GM06990 (cell line): ENCODE measurements at regions not wholly inside any gene's neighbourhood (a gene's known extent, or its start where the extent isn't known, plus 50 kb on each side); places are given as distances from the start of the nearest gene placed in this dataset.

Source experiments
- DNase-seq: peaks from one replicate; pipeline ENCODE4 v3.0.0-alpha.2; 2011; ENCODE audit not compliant: insufficient read length; ENCODE audit errors: extremely low read depth
- H3K27me3 ChIP-seq: replicated peaks from 2 replicates; pipeline ENCODE4 v1.6.0; 2011; ENCODE audit warnings: low read length; ENCODE audit not compliant: control insufficient read depth, insufficient read depth
- H3K36me3 ChIP-seq: 2 replicates; pipeline ENCODE4 v1.5.1; 2011; ENCODE audit warnings: low read length; ENCODE audit not compliant: control insufficient read depth, insufficient read depth
- H3K4me3 ChIP-seq: replicated peaks from 2 replicates; pipeline ENCODE4 v1.5.1; 2011; ENCODE audit warnings: low read depth, mild to moderate bottlenecking, control low read depth, low read length
- TF ChIP-seq, protein P1 (sequence below): IDR thresholded peaks from 2 replicates; pipeline ENCODE4 v1.5.1; 2011; ENCODE audit warnings: low read length, control low read depth, mild to moderate bottlenecking, inconsistent platforms; ENCODE audit not compliant: insufficient read depth, poor library complexity, severe bottlenecking

DNA sequence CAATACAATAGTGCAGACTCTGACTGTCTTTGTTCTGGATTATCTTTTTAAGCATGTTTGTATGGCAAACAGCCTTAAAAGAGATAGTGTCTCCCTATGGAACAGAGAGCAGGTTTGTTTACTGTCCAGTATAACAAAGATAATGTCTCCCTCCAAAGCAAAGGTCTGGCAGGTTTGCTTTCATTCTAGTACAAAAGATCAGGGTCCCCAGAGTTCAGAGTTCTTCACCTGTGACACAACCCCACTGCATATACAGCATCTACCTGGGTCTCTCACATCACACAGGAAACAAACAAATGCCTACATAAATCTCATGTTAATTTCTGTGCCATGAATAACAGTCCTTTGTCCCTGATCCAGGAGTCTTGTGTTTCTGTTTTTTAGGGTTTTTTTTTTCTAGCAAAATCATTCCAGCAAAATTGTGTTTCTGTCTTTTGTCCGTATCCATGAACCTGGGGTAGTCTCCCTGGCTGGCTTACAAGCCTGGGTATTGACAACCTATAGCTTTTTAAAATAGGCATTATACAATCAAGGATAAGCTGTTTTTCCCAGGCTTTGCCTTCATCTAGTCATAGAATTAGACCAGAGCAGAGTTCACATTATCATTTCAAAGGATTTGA is 89.4 kb upstream of the PTBP2 start:
- H3K4me3 ChIP-seq: no peak overlapping the region
- TF ChIP-seq, protein P1, sequence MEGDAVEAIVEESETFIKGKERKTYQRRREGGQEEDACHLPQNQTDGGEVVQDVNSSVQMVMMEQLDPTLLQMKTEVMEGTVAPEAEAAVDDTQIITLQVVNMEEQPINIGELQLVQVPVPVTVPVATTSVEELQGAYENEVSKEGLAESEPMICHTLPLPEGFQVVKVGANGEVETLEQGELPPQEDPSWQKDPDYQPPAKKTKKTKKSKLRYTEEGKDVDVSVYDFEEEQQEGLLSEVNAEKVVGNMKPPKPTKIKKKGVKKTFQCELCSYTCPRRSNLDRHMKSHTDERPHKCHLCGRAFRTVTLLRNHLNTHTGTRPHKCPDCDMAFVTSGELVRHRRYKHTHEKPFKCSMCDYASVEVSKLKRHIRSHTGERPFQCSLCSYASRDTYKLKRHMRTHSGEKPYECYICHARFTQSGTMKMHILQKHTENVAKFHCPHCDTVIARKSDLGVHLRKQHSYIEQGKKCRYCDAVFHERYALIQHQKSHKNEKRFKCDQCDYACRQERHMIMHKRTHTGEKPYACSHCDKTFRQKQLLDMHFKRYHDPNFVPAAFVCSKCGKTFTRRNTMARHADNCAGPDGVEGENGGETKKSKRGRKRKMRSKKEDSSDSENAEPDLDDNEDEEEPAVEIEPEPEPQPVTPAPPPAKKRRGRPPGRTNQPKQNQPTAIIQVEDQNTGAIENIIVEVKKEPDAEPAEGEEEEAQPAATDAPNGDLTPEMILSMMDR: no peak
- DNase-seq: no peak

DNA sequence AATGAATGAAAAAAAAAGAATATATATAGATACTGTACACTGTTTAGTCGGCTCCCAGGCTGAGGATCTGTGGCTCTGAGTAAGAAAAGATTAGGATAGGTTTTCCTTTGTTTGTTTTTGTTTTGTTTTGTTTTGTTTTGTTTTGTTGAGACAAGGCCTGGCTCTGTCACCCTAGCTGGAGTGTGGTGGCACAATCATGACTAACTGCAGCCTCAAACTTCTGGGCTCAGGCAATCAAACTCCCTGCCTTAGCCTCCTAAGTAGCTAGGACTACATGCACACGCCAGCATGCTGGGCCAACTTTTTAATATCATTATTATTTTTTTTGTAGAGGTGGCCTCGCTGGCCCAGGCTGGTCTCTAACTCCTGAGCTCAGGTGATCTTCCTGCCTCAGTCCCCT is 87.9 kb upstream of the PTBP2 start:
- no peak for DNase-seq
- Histone ChIP-seq H3K4me3 (no peak overlapping the region), H3K27me3 (no peaks in the 10 kb centered on the region), H3K36me3 (no peaks in the 10 kb centered on the region)
- TF ChIP-seq, protein P1: no peak

More for the DNA sequence above, 89.4 kb upstream of the PTBP2 start:
- no peaks in the 10 kb centered on the region for H3K27me3 ChIP-seq
- H3K36me3 ChIP-seq: no peaks in the 10 kb centered on the region

DNA sequence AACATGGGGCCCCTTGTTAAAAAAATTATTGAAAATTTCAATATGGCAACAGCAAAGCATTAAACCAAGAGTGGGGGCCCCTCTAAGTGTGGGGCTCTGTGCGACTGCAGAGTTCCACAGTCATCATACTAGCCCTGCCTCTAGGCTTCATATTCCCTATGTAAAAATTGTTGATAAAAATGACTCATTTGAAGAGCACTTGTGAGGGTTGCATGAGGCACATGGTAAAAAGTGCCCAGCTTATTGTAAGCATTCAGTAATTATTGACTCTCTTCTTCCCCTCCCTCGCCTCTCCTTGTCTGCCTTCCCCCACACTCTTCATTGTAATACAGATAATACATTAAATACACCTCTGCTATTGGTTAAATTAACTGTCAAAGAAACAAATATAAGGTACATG is 86.7 kb upstream of the PTBP2 start:
- no peak for DNase-seq

DNA sequence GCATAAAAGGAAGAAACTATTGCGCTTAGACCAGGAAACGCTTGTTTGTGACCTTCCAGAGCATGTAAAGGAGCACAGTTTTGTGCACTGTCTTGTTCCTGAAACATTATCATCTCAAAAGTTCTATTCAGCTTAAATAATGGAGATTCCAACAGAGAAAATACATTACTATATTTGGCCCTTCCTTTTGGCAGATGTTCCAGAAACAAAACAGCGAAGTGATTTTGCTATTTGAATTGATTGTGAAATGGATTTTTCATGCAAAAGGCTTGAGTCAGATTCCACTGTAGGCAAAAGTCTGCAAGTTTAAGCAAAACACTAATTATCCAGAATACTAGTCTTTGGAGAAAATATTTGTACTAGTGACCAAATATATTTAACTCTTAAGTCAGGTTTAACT is 80.3 kb upstream of the PTBP2 start:
- DNase-seq: no peak
- Histone ChIP-seq H3K36me3 (no peaks in the 10 kb centered on the region), H3K4me3 (no peak overlapping the region), H3K27me3 (no peaks in the 10 kb centered on the region)
- TF ChIP-seq, protein P1: no peak

More for the DNA sequence above, 86.7 kb upstream of the PTBP2 start:
- Histone ChIP-seq H3K4me3 (no peak overlapping the region), H3K27me3 (no peaks in the 10 kb centered on the region), H3K36me3 (no peaks in the 10 kb centered on the region)
- TF ChIP-seq, protein P1: no peak

GRCh38 chr1:96643519-96643918 is 78.1 kb upstream of the PTBP2 start:
- TF ChIP-seq, protein P1: no peak
- no peaks in the 10 kb centered on the region for H3K27me3 ChIP-seq
- no peaks in the 10 kb centered on the region for H3K36me3 ChIP-seq
- no peak overlapping the region for H3K4me3 ChIP-seq
- no peak for DNase-seq

DNA sequence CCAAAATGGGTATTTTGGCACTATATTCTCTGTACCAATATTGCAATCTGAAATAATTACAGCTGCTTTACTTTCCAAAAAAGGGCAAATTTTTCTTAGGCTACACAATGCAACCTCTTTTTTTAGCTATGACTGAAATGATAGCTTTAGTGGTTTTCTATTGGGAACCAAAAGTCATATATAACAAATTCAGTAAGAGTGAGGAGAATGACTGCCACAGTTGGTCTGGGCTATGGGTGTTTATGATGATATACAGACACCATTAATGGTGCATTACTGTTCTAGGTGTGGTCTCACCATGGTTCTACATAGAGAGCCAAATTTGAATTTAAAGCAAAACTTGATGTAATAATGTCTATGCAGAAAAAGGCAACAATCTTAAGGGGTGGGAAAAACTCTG is 72.3 kb upstream of the PTBP2 start:
- Histone ChIP-seq H3K4me3 (no peak overlapping the region), H3K27me3 (no peaks in the 10 kb centered on the region), H3K36me3 (no peaks in the 10 kb centered on the region)
- DNase-seq: no peak
- TF ChIP-seq, protein P1: no peak
